ENCODE measurements at regions not wholly inside any gene's neighbourhood (a gene's known extent, or its start where the extent isn't known, plus 50 kb on each side); places are given as distances from the start of the nearest gene placed in this dataset.

GRCh38 chr7:17474724-17475344, 176.4 kb downstream of the AHR start:
- Histone ChIP-seq H3K9me3 (ENCODE audit: control insufficient read depth, insufficient read depth, low read length) (no peaks in the 10 kb centered on the region), H3K27ac (ENCODE audit: low read length) (no peak overlapping the region), H3K36me3 (ENCODE audit: control insufficient read depth, insufficient read depth, low read length) (no peaks in the 10 kb centered on the region), H3K27me3 (ENCODE audit: control insufficient read depth, insufficient read depth, low read length) (no peaks in the 10 kb centered on the region), H3K4me1 (ENCODE audit: control insufficient read depth, insufficient read depth, low read length) (no peaks in the 10 kb centered on the region; the same call in 1 of the 2 replicates), H3K4me3 (ENCODE audit: low read length) (no peak overlapping the region)
- WGBS (ENCODE audit: insufficient coverage, insufficient read length): no CpG with 5 or more reads among the region's 13 CpGs
- peak; percentile 27 for DNase-seq (ENCODE audit: low read depth, low spot score)

GRCh38 chr7:17477182-17477581, 178.7 kb downstream of the AHR start:
- 100% methylated on average over 2 of the region's 2 CpGs for WGBS (ENCODE audit: insufficient coverage, insufficient read length)
- Histone ChIP-seq H3K9me3 (ENCODE audit: control insufficient read depth, insufficient read depth, low read length) (no peaks in the 10 kb centered on the region), H3K36me3 (ENCODE audit: control insufficient read depth, insufficient read depth, low read length) (no peaks in the 10 kb centered on the region), H3K4me3 (ENCODE audit: low read length) (no peak overlapping the region), H3K4me1 (ENCODE audit: control insufficient read depth, insufficient read depth, low read length) (no peaks in the 10 kb centered on the region; the same call in 1 of the 2 replicates), H3K27me3 (ENCODE audit: control insufficient read depth, insufficient read depth, low read length) (no peaks in the 10 kb centered on the region), H3K27ac (ENCODE audit: low read length) (no peak overlapping the region)
- DNase-seq (ENCODE audit: low read depth, low spot score): no peak

DNA sequence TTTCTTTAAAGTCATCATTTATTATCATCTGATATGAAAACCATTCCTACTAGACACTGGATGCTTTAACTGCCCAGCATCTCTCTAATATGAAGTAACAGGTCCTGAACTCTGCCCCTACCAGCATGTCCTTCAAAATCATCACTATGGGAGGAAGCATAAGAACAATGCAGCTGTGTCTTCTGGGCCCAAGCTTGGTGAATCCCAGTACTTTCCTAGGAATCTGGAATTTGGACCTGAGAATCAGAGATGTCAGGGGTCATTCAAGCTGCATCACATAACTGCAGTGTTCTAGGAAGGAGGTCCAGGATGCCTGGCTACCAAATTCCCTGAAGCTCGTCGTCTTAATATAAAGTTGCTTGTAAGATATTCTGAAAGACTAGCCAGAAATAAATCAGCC, 182.7 kb downstream of the AHR start:
- H3K9me3 ChIP-seq (ENCODE audit: control insufficient read depth, insufficient read depth, low read length): no peaks in the 10 kb centered on the region
- H3K4me1 ChIP-seq (ENCODE audit: control insufficient read depth, insufficient read depth, low read length): no peaks in the 10 kb centered on the region
- no peaks in the 10 kb centered on the region for H3K36me3 ChIP-seq (ENCODE audit: control insufficient read depth, insufficient read depth, low read length)
- WGBS (ENCODE audit: insufficient coverage, insufficient read length): no CpG with 5 or more reads among the region's 2 CpGs
- no peak overlapping the region for H3K4me3 ChIP-seq (ENCODE audit: low read length)
- no peak overlapping the region for H3K27ac ChIP-seq (ENCODE audit: low read length)
- no peak for DNase-seq (ENCODE audit: low read depth, low spot score)
- H3K27me3 ChIP-seq (ENCODE audit: control insufficient read depth, insufficient read depth, low read length): no peaks in the 10 kb centered on the region

- no peaks in the 10 kb centered on the region for H3K9me3 ChIP-seq (ENCODE audit: control insufficient read depth, insufficient read depth, low read length)
- no peak overlapping the region for H3K4me3 ChIP-seq (ENCODE audit: low read length)
- no CpG with 5 or more reads among the region's 1 CpG for WGBS (ENCODE audit: insufficient coverage, insufficient read length)
- no peak for DNase-seq (ENCODE audit: low read depth, low spot score)
- H3K27ac ChIP-seq (ENCODE audit: low read length): no peak overlapping the region
- no peaks in the 10 kb centered on the region for H3K36me3 ChIP-seq (ENCODE audit: control insufficient read depth, insufficient read depth, low read length)
- H3K4me1 ChIP-seq (ENCODE audit: control insufficient read depth, insufficient read depth, low read length): no peaks in the 10 kb centered on the region
- no peaks in the 10 kb centered on the region for H3K27me3 ChIP-seq (ENCODE audit: control insufficient read depth, insufficient read depth, low read length)
Observed at GRCh38 chr7:17485368-17485767, 186.9 kb downstream of the AHR start.

DNA sequence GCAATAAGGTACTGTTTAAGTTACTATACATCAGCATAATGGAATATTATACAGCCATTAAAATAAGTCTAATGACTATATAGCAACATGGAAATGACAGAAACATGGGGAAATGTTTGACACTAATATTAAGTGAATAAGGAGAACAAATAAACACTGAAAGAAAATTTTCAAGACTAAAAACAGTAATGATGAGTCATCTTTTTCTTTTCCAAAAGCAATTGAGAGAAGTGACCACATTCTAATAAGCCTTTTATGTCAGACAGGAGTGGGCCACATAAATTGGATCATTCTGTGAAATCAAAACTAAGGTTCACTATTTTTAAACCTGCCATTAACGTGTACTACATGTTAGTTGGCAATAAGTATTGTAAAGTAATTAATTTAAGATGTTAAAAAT, 187.5 kb downstream of the AHR start:
- no peak overlapping the region for H3K27ac ChIP-seq (ENCODE audit: low read length)
- H3K4me1 ChIP-seq (ENCODE audit: control insufficient read depth, insufficient read depth, low read length): no peaks in the 10 kb centered on the region
- H3K36me3 ChIP-seq (ENCODE audit: control insufficient read depth, insufficient read depth, low read length): no peaks in the 10 kb centered on the region
- no peak for DNase-seq (ENCODE audit: low read depth, low spot score)
- H3K4me3 ChIP-seq (ENCODE audit: low read length): no peak overlapping the region
- no CpG with 5 or more reads among the region's 1 CpG for WGBS (ENCODE audit: insufficient coverage, insufficient read length)
- H3K9me3 ChIP-seq (ENCODE audit: control insufficient read depth, insufficient read depth, low read length): no peaks in the 10 kb centered on the region
- H3K27me3 ChIP-seq (ENCODE audit: control insufficient read depth, insufficient read depth, low read length): no peaks in the 10 kb centered on the region

- Histone ChIP-seq H3K9me3 (ENCODE audit: control insufficient read depth, insufficient read depth, low read length) (no peaks in the 10 kb centered on the region), H3K27me3 (ENCODE audit: control insufficient read depth, insufficient read depth, low read length) (no peaks in the 10 kb centered on the region), H3K4me3 (ENCODE audit: low read length) (no peak overlapping the region), H3K36me3 (ENCODE audit: control insufficient read depth, insufficient read depth, low read length) (no peaks in the 10 kb centered on the region), H3K27ac (ENCODE audit: low read length) (no peak overlapping the region), H3K4me1 (ENCODE audit: control insufficient read depth, insufficient read depth, low read length) (no peaks in the 10 kb centered on the region)
- 100% methylated on average over 1 of the region's 2 CpGs for WGBS (ENCODE audit: insufficient coverage, insufficient read length)
- no peak for DNase-seq (ENCODE audit: low read depth, low spot score)
Observed at GRCh38 chr7:17486835-17487234, 188.4 kb downstream of the AHR start.

GRCh38 chr7:17487343-17487742, 188.9 kb downstream of the AHR start:
- DNase-seq (ENCODE audit: low read depth, low spot score): no peak
- Histone ChIP-seq H3K36me3 (ENCODE audit: control insufficient read depth, insufficient read depth, low read length) (no peaks in the 10 kb centered on the region), H3K9me3 (ENCODE audit: control insufficient read depth, insufficient read depth, low read length) (no peaks in the 10 kb centered on the region), H3K4me1 (ENCODE audit: control insufficient read depth, insufficient read depth, low read length) (no peaks in the 10 kb centered on the region), H3K4me3 (ENCODE audit: low read length) (no peak overlapping the region), H3K27me3 (ENCODE audit: control insufficient read depth, insufficient read depth, low read length) (no peaks in the 10 kb centered on the region), H3K27ac (ENCODE audit: low read length) (no peak overlapping the region)
- whole genome bisulfite sequencing (ENCODE audit: insufficient coverage, insufficient read length): no CpG with 5 or more reads among the region's 2 CpGs

- Histone ChIP-seq H3K9me3 (ENCODE audit: control insufficient read depth, insufficient read depth, low read length) (no peaks in the 10 kb centered on the region), H3K27me3 (ENCODE audit: control insufficient read depth, insufficient read depth, low read length) (no peaks in the 10 kb centered on the region), H3K27ac (ENCODE audit: low read length) (no peak overlapping the region), H3K4me1 (ENCODE audit: control insufficient read depth, insufficient read depth, low read length) (no peaks in the 10 kb centered on the region), H3K36me3 (ENCODE audit: control insufficient read depth, insufficient read depth, low read length) (no peaks in the 10 kb centered on the region), H3K4me3 (ENCODE audit: low read length) (no peak overlapping the region)
- DNase-seq (ENCODE audit: low read depth, low spot score): no peak
- WGBS (ENCODE audit: insufficient coverage, insufficient read length): no CpG with 5 or more reads among the region's 1 CpG
Observed at GRCh38 chr7:17488829-17489228, 190.4 kb downstream of the AHR start.

GRCh38 chr7:17489961-17490360, 191.5 kb downstream of the AHR start:
- no peak overlapping the region for H3K27ac ChIP-seq (ENCODE audit: low read length)
- no peak overlapping the region for H3K4me3 ChIP-seq (ENCODE audit: low read length)
- no peaks in the 10 kb centered on the region for H3K36me3 ChIP-seq (ENCODE audit: control insufficient read depth, insufficient read depth, low read length)
- H3K9me3 ChIP-seq (ENCODE audit: control insufficient read depth, insufficient read depth, low read length): no peaks in the 10 kb centered on the region
- no peak for DNase-seq (ENCODE audit: low read depth, low spot score)
- WGBS (ENCODE audit: insufficient coverage, insufficient read length): no CpG with 5 or more reads among the region's 4 CpGs
- no peaks in the 10 kb centered on the region for H3K4me1 ChIP-seq (ENCODE audit: control insufficient read depth, insufficient read depth, low read length)
- H3K27me3 ChIP-seq (ENCODE audit: control insufficient read depth, insufficient read depth, low read length): no peaks in the 10 kb centered on the region

GRCh38 chr7:17490825-17491224, 192.4 kb downstream of the AHR start:
- no CpG with 5 or more reads among the region's 5 CpGs for WGBS (ENCODE audit: insufficient coverage, insufficient read length)
- Histone ChIP-seq H3K27me3 (ENCODE audit: control insufficient read depth, insufficient read depth, low read length) (no peaks in the 10 kb centered on the region), H3K4me3 (ENCODE audit: low read length) (no peak overlapping the region), H3K4me1 (ENCODE audit: control insufficient read depth, insufficient read depth, low read length) (no peaks in the 10 kb centered on the region), H3K36me3 (ENCODE audit: control insufficient read depth, insufficient read depth, low read length) (no peaks in the 10 kb centered on the region), H3K9me3 (ENCODE audit: control insufficient read depth, insufficient read depth, low read length) (no peaks in the 10 kb centered on the region), H3K27ac (ENCODE audit: low read length) (no peak overlapping the region)
- no peak for DNase-seq (ENCODE audit: low read depth, low spot score)

- H3K9me3 ChIP-seq (ENCODE audit: control insufficient read depth, insufficient read depth, low read length): no peaks in the 10 kb centered on the region
- no peaks in the 10 kb centered on the region for H3K36me3 ChIP-seq (ENCODE audit: control insufficient read depth, insufficient read depth, low read length)
- whole genome bisulfite sequencing (ENCODE audit: insufficient coverage, insufficient read length): no CpG with 5 or more reads among the region's 4 CpGs
- H3K27me3 ChIP-seq (ENCODE audit: control insufficient read depth, insufficient read depth, low read length): no peaks in the 10 kb centered on the region
- no peak for DNase-seq (ENCODE audit: low read depth, low spot score)
- no peak overlapping the region for H3K27ac ChIP-seq (ENCODE audit: low read length)
- H3K4me1 ChIP-seq (ENCODE audit: control insufficient read depth, insufficient read depth, low read length): no peaks in the 10 kb centered on the region
- no peak overlapping the region for H3K4me3 ChIP-seq (ENCODE audit: low read length)
Observed at GRCh38 chr7:17492437-17492836, 194.0 kb downstream of the AHR start.
